Fibroblast of pulmonary artery (primary cell): ENCODE measurements at regions not wholly inside any gene's neighbourhood (a gene's known extent, or its start where the extent isn't known, plus 50 kb on each side); places are given as distances from the start of the nearest gene placed in this dataset.
A peak's percentile ranks its signal among the peaks of the same experiment; 100 is the strongest.

Experiments
- DNase-seq: peaks from one replicate; pipeline ENCODE4 v3.0.0-alpha.2; 2010; ENCODE audit warnings: low read depth
- H3K4me3 ChIP-seq: replicated peaks from 2 replicates; pipeline ENCODE4 v1.5.1; 2011; ENCODE audit warnings: low read depth, mild to moderate bottlenecking, control low read depth, low read length, moderate library complexity
- CTCF ChIP-seq: IDR thresholded peaks from 2 replicates; pipeline ENCODE4 v1.5.1; 2011; ENCODE audit warnings: mild to moderate bottlenecking, control low read depth, low read length, inconsistent platforms; ENCODE audit errors: missing control alignments

GRCh38 chr13:111421216-111421615, 100.8 kb downstream of the TEX29 start:
- TF ChIP-seq CTCF: no peak
- no peak for DNase-seq
- no peak overlapping the region for H3K4me3 ChIP-seq

- DNase-seq: no peak
- H3K4me3 ChIP-seq: no peak overlapping the region
- TF ChIP-seq CTCF: no peak
Observed at GRCh38 chr13:111422348-111422747, 101.9 kb downstream of the TEX29 start.

GRCh38 chr13:111423168-111423785, 102.8 kb downstream of the TEX29 start:
- DNase-seq: no peak
- no peak for TF ChIP-seq CTCF
- no peak overlapping the region for H3K4me3 ChIP-seq

GRCh38 chr13:111424134-111424533, 103.7 kb downstream of the TEX29 start:
- no peak overlapping the region for H3K4me3 ChIP-seq
- no peak for TF ChIP-seq CTCF
- DNase-seq: no peak

- no peak for DNase-seq
- TF ChIP-seq CTCF: no peak
- no peak overlapping the region for H3K4me3 ChIP-seq
Observed at GRCh38 chr13:111425326-111425725, 104.9 kb downstream of the TEX29 start.

GRCh38 chr13:111429064-111429558, 108.7 kb downstream of the TEX29 start:
- peak; percentile 16 for DNase-seq
- no peak overlapping the region for H3K4me3 ChIP-seq
- peak; percentile 52 for TF ChIP-seq CTCF

GRCh38 chr13:111431206-111431605, 110.8 kb downstream of the TEX29 start:
- no peak for DNase-seq
- H3K4me3 ChIP-seq: no peak overlapping the region
- TF ChIP-seq CTCF: no peak
